GM18907 (cell line): ENCODE measurements at regions not wholly inside any gene's neighbourhood (a gene's known extent, or its start where the extent isn't known, plus 50 kb on each side); places are given as distances from the start of the nearest gene placed in this dataset.

ENCODE experiments used
- ATAC-seq: cut with Tn5 transposase; IDR thresholded peaks from one replicate; pipeline ENCODE4 v1.9.1; 2021; ENCODE audit warnings: mild to moderate bottlenecking, moderate library complexity; ENCODE audit not compliant: unreplicated experiment

- no peak for ATAC-seq
Observed at GRCh38 chr11:131229221-131229620, 141.2 kb upstream of the NTM start.

GRCh38 chr11:131231317-131231940 lies 139.0 kb upstream of the NTM start:
- no peak for ATAC-seq

GRCh38 chr11:131232261-131232660 lies 138.2 kb upstream of the NTM start:
- no peak for ATAC-seq

GRCh38 chr11:131234221-131234620 lies 136.2 kb upstream of the NTM start:
- ATAC-seq = no peak

GRCh38 chr11:131235328-131236298 lies 134.8 kb upstream of the NTM start:
- no peak for ATAC-seq

GRCh38 chr11:131240421-131240820 lies 130.0 kb upstream of the NTM start:
- no peak for ATAC-seq

- ATAC-seq = no peak
Observed at GRCh38 chr11:131242476-131243000, 127.9 kb upstream of the NTM start.

GRCh38 chr11:131246156-131246555 lies 124.3 kb upstream of the NTM start:
- no peak for ATAC-seq

- ATAC-seq = no peak
Observed at GRCh38 chr11:131246663-131247062, 123.8 kb upstream of the NTM start.

GRCh38 chr11:131248588-131248987 lies 121.8 kb upstream of the NTM start:
- no peak for ATAC-seq

GRCh38 chr11:131253142-131253655 lies 117.2 kb upstream of the NTM start:
- no peak for ATAC-seq

- ATAC-seq = no peak
Observed at GRCh38 chr11:131253656-131254151, 116.7 kb upstream of the NTM start.

GRCh38 chr11:131254254-131254653 lies 116.2 kb upstream of the NTM start:
- no peak for ATAC-seq

- no peak for ATAC-seq
Observed at GRCh38 chr11:131274233-131274632, 96.2 kb upstream of the NTM start.

GRCh38 chr11:131275580-131275979 lies 94.8 kb upstream of the NTM start:
- no peak for ATAC-seq

- ATAC-seq = no peak
Observed at GRCh38 chr11:131278472-131278871, 91.9 kb upstream of the NTM start.

- ATAC-seq = no peak
Observed at GRCh38 chr11:131279654-131280384, 90.6 kb upstream of the NTM start.

GRCh38 chr11:131281316-131281715 lies 89.1 kb upstream of the NTM start:
- no peak for ATAC-seq

- no peak for ATAC-seq
Observed at GRCh38 chr11:131284041-131284440, 86.4 kb upstream of the NTM start.

- ATAC-seq = no peak
Observed at GRCh38 chr11:131288521-131289091, 81.8 kb upstream of the NTM start.

GRCh38 chr11:131290185-131290584 lies 80.2 kb upstream of the NTM start:
- ATAC-seq = no peak
